CD4-positive, alpha-beta T cell treated with Interleukin-15 for 4 hours (primary cell): ENCODE measurements at regions not wholly inside any gene's neighbourhood (a gene's known extent, or its start where the extent isn't known, plus 50 kb on each side); places are given as distances from the start of the nearest gene placed in this dataset.

Experiments
- DNase-seq: peaks from one replicate; pipeline ENCODE4 v3.0.0-alpha.2; 2020; ENCODE audit warnings: low spot score

DNA sequence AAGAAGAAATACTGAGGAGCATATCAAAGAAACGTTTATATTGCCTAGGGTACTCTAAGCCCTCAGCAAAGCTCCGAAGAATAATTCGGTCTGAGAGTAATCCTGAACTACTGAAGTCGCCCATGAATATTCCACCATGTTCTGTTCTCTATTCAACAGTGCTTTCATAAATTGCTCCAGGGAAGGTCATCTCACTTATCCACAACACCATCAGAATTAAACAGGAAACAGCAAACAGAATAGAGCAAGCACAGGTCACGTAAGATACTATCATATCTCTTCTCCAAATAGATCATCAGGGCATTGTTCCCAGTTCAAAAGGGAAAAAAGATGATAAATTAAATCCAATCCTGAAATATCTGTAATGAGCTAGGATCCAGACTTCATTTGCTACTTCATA is 325.6 kb downstream of the DEPDC1B start:
- DNase-seq = no peak

DNA sequence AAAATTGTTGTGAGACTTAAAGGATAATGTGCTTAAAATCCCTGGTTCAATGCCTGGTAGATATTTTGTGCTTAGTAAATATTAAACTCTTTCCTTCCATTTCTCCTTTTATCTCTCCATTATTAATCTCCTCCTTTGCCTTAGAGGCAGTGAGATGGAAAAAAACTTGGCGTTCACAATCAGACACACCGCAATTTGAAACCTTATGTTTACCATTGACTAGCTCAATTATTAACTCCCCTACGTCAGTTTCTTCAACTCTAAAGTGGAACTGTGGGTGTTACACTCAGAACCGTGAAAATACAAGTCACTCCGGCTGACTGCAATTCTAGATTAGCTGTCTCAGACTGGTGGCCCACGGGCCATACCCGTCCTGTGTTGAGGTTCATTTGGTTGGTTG is 327.2 kb downstream of the DEPDC1B start:
- DNase-seq = no peak

DNA sequence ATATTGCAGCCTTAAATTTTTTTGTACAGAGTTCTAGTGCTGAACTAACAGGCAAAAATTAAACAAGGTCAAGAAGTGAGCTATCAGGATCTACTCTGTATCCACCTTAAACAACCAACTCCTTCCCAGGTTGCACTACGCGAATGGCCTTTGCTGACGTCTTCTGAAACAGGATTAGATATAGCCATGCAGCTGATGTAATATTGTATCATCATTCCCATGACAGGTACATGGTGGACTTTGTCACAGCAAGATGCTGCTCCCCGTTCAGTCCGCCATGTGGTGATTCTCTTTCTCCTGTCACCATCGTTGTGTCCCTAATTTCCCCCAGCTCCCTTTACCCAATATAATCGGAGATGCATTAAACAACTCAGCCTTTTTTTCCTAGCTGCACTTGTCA is 328.9 kb downstream of the DEPDC1B start:
- DNase-seq = no peak

DNA sequence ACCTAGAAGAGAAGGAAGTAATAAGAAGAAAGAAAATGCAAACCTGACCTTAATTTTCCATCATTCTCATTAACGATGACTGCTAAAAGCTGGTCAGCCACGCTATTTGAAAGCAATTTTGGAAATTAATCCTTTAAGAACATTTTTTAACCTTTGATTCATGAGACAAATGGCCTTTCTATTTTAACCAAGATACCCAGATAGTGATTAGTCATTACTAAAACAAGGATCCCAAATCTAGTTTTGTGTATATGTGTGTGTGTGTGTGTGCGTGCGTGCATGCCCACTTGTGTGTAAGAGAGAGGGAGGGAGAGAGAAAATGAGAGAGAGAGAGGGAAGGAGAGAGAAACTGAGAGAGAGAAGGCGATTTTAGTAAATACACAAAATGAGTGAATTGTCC is 329.5 kb downstream of the DEPDC1B start:
- DNase-seq = no peak

DNA sequence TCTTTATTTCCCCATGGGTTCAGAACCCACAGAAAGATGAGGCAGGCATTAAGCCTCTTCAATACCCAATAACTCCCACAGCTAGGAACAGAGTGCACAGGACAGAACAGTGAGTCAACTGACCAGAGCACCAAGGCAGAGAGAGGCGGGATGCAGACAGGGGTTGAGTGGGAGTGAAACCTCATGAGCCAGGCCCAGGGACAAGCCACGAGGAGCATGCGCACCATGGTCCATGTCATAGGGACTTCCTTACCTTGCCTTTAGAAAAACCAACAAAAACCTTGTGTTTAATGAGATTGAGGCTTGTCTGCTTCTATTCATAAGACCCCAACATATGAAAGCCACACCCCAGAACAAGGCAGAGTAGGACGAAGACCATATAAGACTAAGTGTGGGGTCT is 330.6 kb downstream of the DEPDC1B start:
- no peak for DNase-seq

DNA sequence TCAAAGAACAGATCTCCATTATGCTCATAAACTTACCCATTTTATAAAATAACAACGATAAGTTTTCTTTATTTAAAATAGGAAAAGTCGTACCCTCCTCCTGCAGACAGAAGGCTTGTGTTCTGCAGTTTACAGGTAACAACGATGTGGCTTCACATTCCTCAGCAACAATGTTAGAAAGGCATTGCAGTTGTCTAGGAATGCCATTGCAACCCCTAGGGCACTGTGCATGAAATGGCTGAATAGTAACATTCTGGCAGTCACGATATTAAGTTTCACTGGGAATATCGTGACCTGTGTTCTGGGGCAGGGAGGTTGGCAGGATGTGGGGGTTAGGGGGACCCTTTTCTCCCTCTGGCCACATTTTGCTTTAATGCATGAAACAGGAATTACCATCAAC is 331.9 kb downstream of the DEPDC1B start:
- no peak for DNase-seq

DNA sequence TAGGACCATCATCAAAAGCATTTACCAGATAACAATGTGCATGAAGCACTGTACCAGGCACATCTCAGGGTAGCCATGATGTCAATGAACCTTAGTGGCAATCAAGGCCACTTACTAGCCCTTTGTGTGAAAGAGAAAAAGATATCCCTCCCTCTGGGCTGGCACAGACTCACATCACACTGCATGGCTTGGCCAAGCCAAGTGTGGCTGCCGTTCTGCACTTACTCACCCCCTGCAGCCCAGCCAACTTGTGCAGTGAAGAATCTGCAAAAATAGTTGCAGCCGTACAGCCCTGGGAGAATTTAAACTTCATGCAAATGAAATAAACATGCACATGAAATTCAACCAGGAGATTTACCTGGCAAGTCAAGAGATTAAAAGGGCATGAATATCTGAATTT is 333.5 kb downstream of the DEPDC1B start:
- no peak for DNase-seq

DNA sequence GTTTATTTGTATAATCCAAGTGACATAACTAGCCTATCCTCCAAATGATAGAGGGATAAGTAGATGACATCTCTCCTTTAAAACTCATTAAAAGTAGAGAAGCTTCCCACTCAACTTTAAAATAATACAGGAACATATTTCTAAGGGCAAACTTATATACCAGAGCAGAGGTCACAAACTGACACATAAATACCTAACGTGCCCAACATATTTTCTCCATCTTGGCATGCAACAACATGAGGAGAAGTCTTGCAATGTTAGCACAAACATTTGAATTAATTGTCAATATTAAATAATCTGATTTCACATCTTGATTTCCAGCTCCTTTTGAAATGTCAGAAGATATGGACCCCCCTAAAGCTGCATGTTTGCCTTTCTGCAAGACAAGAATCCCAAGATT is 335.0 kb downstream of the DEPDC1B start:
- no peak for DNase-seq

DNA sequence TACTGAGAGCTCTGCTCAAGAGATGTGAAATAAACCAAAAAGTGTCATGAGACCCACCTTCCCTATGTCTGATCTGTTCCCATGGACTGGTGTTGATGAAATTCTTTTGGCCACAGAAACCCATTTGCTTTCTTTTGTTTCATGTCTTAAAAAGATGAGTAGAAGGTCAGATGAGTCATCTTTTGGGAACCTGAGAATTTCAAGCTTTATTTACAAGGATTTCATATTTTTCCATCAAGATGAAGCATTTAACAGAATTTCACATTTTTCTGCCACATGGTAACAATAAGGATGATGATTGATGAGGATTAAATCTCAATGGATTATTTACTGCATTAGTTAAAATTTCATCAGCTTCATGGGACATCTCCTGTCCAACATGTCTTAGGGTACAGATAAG is 337.8 kb downstream of the DEPDC1B start:
- no peak for DNase-seq

DNA sequence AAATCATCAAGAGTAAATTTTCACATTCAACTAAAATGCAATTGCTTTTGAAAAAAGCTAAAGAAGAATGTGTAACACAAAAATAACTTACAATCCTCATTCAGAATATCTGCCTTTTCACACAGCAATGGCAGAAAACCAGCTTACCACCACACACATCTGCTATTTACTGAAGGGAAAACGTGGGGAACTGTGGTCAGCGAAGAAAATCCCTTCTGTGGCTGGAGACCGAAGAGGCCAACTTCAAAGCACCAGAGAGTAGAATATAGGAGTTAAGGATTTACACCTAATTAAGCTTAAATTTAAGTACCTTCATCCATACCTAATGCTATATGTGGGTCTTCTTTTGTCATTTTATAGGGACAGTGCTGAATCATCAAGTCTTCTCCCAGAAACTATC is 339.6 kb downstream of the DEPDC1B start:
- no peak for DNase-seq

DNA sequence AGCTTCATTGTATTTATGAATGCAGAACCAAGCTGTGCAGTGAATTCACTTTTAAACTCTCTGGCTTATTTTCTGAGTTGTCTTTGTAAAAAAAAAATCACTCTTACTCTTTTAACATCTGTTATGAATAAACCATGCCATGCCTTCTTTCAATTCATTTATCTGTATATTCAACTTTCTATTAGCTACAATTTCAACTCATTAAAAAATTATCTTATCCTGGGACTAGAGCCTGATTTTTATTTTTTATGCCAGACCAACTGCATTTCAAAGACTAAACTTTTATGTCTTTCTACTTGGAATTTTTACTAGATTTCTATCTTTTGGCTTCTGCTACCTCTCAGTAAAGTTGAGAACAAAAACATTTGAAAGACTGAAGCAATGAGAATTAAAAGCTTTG is 342.7 kb downstream of the DEPDC1B start:
- no peak for DNase-seq

DNA sequence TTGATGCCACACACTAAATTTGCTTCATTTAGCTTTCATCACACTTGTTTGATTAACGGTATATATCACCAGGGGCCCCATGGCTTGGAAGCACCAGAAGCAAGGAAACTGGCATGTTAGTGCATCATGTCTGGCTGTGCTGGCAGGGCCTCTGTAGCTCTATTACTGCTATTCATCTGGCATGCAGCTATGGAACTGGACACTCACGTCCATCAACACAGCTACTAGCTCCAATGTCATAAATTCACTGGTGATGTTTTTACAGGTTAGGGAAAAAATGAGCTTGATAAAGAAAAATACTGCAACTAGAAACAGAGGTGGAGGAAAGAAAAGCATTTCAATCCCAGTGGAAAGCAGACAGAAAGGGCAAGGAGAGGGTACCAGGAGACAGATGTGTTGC is 343.2 kb downstream of the DEPDC1B start:
- DNase-seq = no peak

DNA sequence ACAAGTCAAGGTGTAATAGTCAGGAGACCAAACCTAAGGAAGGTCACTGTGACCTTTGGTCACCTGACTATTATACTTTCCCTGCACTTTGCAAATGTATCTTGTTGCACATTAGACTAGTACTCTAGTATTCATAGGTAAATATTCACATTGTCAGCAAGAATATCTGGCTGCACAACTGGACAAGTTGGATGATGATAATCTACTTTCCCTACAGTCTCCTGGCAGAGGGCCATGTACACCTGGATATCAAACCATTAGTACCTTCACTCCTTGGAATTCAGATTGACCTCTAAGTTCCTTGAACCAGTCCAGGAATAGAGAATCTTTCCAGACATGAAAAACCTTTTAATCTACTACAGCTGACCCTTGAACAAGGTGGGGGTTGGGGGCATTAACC is 344.8 kb downstream of the DEPDC1B start:
- no peak for DNase-seq

DNA sequence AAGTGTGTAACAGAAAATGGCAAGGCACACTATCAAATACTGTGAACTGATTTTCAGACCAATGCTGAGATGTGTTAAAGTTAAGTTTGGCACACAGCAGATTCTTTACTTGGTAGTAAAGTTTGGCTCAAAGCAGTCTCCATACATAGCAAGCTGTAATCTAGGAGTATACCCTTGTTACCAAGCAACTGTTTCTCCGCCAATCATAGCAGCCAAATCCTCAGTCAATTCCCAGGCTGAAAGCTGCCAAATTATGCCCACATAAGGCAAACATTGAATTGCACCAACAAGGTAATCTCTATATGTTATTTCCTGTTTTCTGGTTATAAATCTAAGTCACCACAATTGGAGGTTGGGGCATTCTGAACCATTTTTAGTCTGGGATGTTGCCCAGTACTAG is 345.7 kb downstream of the DEPDC1B start:
- DNase-seq = no peak

DNA sequence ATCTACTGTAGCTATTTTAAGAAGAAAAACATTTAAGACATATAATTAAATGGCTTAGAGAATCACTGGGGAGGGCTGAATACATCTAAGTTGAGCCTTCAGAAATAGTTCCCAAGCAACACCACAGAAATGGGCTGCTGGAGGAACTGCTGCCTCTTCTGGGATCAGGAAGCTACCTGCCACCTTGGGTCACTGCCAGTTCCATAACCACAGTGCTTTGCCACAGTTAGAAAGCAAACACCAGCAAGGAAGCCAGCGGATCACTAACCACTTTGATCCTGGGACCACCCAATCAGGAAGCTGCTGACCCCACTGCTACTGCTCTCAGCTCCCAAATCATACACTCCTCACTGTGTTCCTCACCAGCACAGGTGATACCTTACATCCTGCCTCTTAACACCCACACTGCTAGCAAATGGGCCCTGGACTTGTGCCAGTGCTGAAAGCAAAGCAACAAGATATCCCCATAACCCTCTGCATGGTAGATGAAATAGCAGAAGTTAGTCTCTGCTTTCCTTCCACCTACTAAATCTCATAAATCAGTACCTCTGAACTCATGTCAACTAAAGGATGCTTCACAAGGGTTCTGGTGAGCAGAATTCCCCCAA is 346.9 kb downstream of the DEPDC1B start:
- DNase-seq = no peak

DNA sequence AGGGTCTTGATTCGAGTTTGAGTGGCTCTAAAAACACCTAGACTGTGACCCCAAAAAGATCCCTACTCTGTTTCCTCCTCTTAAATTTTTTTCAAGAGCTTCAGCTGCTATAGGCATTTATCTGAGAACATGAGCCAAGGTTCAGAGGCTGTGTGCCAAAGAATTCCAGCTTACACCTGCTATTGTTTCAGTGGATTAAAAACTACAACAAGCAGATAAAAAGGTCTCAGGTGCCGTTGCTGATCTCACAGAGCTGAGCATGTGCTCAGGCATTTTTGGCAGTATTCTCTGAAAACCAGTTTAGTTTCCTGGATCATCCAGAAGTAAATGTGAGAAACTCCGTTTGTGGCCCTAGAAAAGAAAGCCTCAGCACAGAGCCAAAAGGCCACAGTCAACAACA is 349.2 kb downstream of the DEPDC1B start:
- DNase-seq = no peak

DNA sequence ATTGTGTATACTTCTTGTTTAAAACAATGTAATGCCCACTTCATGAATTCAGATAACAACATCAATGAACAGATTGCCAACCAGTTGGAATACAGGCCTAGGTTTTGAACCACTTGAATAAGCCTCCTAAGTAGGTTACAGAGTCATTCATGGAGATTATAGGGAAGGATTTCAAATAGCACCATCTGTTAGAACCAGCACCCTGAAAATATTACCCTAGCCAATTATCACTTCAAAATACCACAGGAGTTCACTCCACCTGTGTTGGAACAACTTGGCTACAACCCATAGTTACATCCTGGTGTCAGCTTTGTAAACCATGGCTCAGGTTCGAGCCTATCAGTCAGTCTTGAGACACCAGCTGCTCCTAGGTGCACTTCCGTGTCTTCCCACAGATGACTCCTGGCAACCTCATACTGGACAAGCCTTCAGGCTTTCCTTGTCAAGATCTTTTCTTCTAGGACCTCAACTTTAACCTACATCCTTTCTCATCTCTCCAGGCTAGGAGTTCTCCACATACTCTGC is 350.0 kb downstream of the DEPDC1B start:
- DNase-seq = no peak

DNA sequence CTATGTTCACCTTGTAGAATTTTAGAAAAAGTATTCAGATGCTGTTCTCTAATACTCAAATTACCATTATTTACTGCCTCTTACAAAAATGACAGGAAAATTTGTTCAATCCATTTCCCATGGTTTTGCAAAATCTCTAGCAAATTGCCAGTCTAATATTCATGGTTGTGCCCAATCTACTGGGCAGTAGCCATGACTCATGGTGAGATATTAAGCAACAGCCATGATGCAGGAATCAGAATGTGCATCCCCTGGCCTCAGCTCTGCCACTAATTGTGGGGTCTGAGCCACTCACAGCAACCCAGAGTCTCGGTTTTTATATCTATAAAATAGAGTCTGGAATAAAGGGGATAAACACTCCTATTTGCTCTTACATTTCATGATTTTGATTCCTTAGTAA is 353.6 kb downstream of the DEPDC1B start:
- no peak for DNase-seq

DNA sequence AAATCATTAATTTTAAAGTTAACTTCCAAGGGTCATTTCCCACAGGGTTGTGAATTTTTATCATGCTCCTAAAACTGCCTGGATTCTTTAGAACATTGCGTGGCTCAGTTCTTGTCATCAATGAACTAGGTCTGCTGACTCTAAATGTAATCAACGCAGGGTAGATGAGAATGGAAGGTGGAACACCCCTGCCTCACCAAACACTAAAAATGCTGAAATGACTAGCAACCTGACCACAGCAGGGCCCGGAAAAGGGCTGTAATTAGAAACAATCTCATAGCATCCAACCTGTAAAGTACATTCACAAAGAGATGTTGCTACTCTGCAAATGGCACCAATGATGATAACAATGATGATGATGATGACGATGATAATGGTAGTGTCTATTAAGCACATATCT is 356.9 kb downstream of the DEPDC1B start:
- no peak for DNase-seq

DNA sequence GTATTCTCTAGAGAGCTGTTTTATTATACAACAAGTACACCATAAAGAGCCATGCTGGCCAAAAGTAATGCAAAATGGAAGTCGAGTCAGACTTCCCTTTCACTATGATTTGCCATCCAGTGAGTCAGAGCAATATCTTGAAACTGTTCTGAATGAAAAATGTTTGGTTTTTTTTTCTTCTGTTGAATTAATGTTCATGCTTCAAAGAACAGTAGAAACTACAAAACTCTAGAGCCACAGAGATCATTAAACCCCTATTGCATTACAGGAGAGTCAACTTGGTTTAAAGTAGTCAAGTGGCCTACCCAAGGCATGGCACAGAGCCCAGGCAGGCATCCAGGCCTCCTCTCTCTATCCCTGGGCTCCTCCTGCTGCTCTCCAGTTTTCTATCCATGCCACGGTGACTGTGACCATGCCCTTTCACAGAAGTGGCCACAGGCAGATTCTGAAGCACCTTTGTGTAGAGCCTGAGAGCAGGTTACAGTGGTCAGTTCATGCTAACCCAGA is 358.9 kb downstream of the DEPDC1B start:
- DNase-seq = no peak

DNA sequence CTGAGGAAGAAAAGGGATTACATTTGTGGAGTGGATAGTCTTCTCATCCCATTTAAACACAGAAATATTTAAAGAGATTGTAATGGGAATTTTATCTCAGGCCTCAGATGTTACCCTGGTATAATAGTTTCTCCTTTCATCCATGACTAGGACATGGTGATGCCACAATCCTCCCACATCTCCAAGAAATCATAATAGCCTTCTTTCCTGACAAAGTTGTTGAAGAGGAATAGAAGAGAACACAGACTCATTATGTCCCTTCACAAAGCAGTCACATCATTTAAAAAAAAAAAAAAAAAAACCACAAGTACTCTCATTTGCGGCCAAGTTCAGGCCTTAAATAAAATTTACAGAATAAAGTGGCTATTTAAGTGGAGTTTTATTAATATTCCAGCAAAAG is 359.6 kb downstream of the DEPDC1B start:
- DNase-seq = no peak

DNA sequence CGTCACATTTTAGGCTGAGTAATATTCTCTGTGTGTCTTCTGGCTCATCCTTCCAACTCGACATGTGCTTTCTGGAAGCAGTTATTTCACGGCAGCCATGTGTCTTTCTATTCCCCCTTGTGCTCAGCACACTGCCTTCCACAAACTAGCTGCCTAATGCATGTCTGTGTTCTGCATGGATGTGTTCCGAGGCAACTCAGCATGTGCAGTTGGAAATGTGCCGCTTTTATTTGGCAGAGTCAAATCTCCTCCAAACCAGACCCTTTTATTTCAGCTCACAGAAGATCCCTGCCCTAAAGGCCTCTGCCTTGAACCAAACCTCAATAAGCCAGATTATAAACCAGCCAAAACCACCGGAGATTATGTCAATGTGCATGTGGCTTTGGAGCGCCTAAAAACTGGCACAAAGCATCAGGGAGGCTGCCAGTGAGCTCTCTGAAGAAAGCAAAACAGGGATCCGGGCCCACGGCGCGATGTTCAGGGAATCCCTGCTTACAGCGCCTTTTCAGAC is 360.2 kb downstream of the DEPDC1B start:
- no peak for DNase-seq

DNA sequence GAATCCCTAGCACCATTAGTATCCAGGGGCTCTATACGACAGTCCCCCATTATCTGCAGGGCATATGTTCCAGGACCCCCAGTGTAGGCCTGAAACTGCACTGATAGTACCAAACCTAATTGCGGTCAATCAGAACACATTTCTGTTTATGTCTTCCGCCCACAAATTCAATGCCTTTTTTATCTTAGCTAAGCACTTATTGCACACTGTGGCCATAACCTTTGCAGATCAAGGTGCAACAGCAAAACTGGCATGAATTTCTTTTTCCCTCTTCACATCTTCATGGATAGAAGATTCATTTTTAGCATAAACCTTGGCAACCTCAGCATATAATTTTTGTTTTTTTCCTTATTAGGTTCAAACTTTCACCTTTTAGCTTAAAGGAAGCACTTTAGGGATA is 361.1 kb downstream of the DEPDC1B start:
- no peak for DNase-seq

DNA sequence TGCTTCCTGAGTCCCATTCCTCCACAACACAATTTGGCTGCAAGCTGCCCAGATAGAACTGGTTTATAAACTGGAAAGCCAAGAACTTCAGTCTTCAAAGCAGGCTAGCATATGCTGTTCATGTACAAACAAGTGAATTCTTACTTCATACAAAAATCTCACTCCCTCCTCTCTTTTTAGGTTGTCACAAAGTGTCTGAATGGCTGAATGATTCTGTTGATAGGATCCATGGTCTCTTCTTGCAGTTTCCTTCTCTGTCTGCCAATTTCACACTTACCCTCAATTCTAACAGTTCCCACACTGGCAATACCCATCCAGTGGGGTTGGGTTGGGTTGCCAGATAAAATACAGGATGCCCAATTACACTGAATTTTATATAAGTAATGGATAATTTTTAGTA is 363.5 kb downstream of the DEPDC1B start:
- DNase-seq = no peak
